Liver (tissue), 7 donors: ENCODE measurements at regions not wholly inside any gene's neighbourhood (a gene's known extent, or its start where the extent isn't known, plus 50 kb on each side); places are given as distances from the start of the nearest gene placed in this dataset.

ENCODE experiments used
- DNase-seq: peaks from one replicate; pipeline ENCODE4 v3.0.0-alpha.2; 2017; ENCODE audit warnings: low spot score
- H3K27ac ChIP-seq, 2 donors: one replicate each; pipeline ENCODE4 v1.7.0; 2013; ENCODE audit warnings: inconsistent platforms in 2 of 2, low read length in 2 of 2, control low read depth in 1 of 2, low read depth in 1 of 2, mild to moderate bottlenecking in 1 of 2
- H3K27me3 ChIP-seq, 4 donors: one replicate each; pipeline versions ENCODE4 v1.6.1 to v1.7.0; 2013; ENCODE audit warnings: low read length in 3 of 4, inconsistent platforms in 1 of 4, mild to moderate bottlenecking in 1 of 4, moderate library complexity in 1 of 4; ENCODE audit not compliant: control insufficient read depth in 4 of 4, insufficient read depth in 4 of 4
- H3K36me3 ChIP-seq, 4 donors: one replicate each; pipeline versions ENCODE4 v1.6.1 to v1.7.0; 2013; ENCODE audit warnings: low read length in 3 of 4, mild to moderate bottlenecking in 3 of 4, low read depth in 1 of 4, moderate library complexity in 1 of 4; ENCODE audit not compliant: control insufficient read depth in 4 of 4, insufficient read depth in 3 of 4
- H3K4me1 ChIP-seq, 4 donors: one replicate each; pipeline versions ENCODE4 v1.6.1 to v1.7.0; 2013; ENCODE audit warnings: low read length in 3 of 4, mild to moderate bottlenecking in 3 of 4, moderate library complexity in 1 of 4; ENCODE audit not compliant: control insufficient read depth in 4 of 4, insufficient read depth in 4 of 4
- H3K4me3 ChIP-seq, 3 donors: one replicate each; pipeline versions ENCODE4 v1.6.1 to v1.7.0; 2013; ENCODE audit warnings: low read length in 3 of 3, control low read depth in 1 of 3, low read depth in 1 of 3, mild to moderate bottlenecking in 1 of 3
- H3K9ac ChIP-seq, 2 donors: one replicate each; pipeline ENCODE4 v1.7.0; 2013; ENCODE audit warnings: low read length in 2 of 2, mild to moderate bottlenecking in 2 of 2, moderate library complexity in 2 of 2, control low read depth in 1 of 2, low read depth in 1 of 2
- H3K9me3 ChIP-seq, 4 donors: one replicate each; pipeline versions ENCODE4 v1.6.1 to v1.7.0; 2013; ENCODE audit warnings: low read length in 3 of 4; ENCODE audit not compliant: control insufficient read depth in 4 of 4
- EGR1 ChIP-seq, 2 donors: IDR thresholded peaks; 2 replicates each; pipeline ENCODE4 v1.6.1; 2016 to 2018; ENCODE audit warnings: antibody characterized with exemption in 2 of 2, low read depth in 2 of 2
- FOXA2 ChIP-seq: IDR thresholded peaks from 2 replicates; pipeline ENCODE4 v1.6.1; 2016; ENCODE audit warnings: antibody characterized with exemption
- GABPA ChIP-seq, 2 donors: IDR thresholded peaks in 1 of 2; conservative IDR thresholded peaks in 1 of 2; 2 replicates each; pipeline ENCODE4 v1.6.1; 2016; ENCODE audit warnings: antibody characterized with exemption in 2 of 2, mild to moderate bottlenecking in 1 of 2, moderate library complexity in 1 of 2
- HNF4A ChIP-seq, 2 donors: conservative IDR thresholded peaks; 2 replicates each; pipeline ENCODE4 v1.6.1; 2016; ENCODE audit warnings: antibody characterized with exemption in 2 of 2, mild to moderate bottlenecking in 2 of 2
- HNF4G ChIP-seq: IDR thresholded peaks from 2 replicates; pipeline ENCODE4 v1.6.1; 2016; ENCODE audit warnings: antibody characterized with exemption
- RAD21 ChIP-seq, 2 donors: IDR thresholded peaks; 2 replicates each; pipeline ENCODE4 v1.6.1; 2016; ENCODE audit warnings: antibody characterized with exemption in 2 of 2, mild to moderate bottlenecking in 2 of 2
- SP1 ChIP-seq: IDR thresholded peaks from 2 replicates; pipeline ENCODE4 v1.6.1; 2018; ENCODE audit warnings: antibody characterized with exemption, mild to moderate bottlenecking
- TAF1 ChIP-seq: conservative IDR thresholded peaks from 2 replicates; pipeline ENCODE4 v1.6.1; 2016; ENCODE audit warnings: antibody characterized with exemption, mild to moderate bottlenecking
- WGBS: extraction: QIAGEN DNeasy Blood & Tissue Kit; methylation state at CpG from one replicate; pipeline ENCODE4 v1.1.7; 2013; 5-methylcytosine and 5-hydroxymethylcytosine counted together
- TF ChIP-seq, protein P1 (sequence below): IDR thresholded peaks from 2 replicates; pipeline ENCODE4 v1.6.1; 2016; ENCODE audit warnings: antibody characterized with exemption, mild to moderate bottlenecking
- TF ChIP-seq, protein P2 (sequence below): IDR thresholded peaks from 2 replicates; pipeline ENCODE4 v1.6.1; 2016; ENCODE audit warnings: antibody characterized with exemption
- TF ChIP-seq, protein P3 (sequence below): IDR thresholded peaks from 2 replicates; pipeline ENCODE4 v1.6.1; 2016; ENCODE audit warnings: antibody characterized with exemption
- donor health status: healthy.
- donor health status: healthy.
- donor health status: healthy.
- donor health status: healthy.

DNA sequence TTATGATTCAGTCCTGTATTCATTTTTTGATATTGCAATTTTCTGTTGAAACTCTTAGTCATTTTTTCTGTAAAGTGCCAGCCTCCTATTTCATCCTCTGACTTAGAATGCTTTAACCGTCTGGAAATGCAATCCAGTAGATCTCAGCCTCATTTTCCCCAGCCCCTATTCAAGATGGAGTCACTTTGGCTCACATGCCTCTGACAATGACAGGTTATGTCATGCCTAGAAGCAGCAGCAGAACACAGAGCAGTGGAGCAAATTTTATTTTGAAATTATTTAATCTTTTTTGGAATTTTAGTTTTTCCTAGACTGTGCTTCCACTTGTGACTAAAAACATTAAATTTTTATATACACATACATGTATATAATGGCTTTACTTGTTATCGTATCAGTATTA lies 1053.2 kb downstream of the TAF11L14 start:
- Histone ChIP-seq H3K27me3 (no peaks in the 10 kb centered on the region), H3K4me3 (no peak overlapping the region), H3K4me1 (no peaks in the 10 kb centered on the region), H3K27ac (no peak overlapping the region), H3K36me3 (no peaks in the 10 kb centered on the region), H3K9me3 (no peaks in the 10 kb centered on the region), H3K9ac (no peak overlapping the region)
- DNase-seq = no peak
- 75% methylated on average over 2 of the region's 2 CpGs for WGBS
- TF ChIP-seq EGR1 (IDR thresholded peaks at IDR 0.05; ENCODE audit: low read depth in 2 of 2) = no peak
- no peak for TF ChIP-seq HNF4G
- no peak for TF ChIP-seq FOXA2

DNA sequence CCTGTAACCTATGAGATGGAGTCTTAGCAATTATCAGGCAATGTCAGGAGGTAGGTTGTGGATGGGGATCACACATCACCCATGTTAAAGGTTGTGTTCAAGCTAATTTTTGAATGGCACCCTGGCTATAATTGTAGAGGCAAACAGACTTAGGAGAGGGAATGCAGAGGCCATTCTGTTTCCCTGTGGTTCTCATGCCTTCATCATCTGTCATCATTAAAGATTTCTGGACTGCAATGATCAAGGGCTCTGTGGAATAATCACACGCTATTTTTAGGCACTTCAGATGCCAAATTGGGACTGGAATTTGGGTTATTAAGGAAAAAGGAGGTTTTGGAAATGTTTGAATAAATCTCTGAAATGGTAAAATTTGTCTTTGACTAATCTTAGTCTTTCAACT lies 1065.4 kb downstream of the TAF11L14 start:
- DNase-seq = no peak
- Histone ChIP-seq H3K9me3 (no peaks in the 10 kb centered on the region), H3K9ac (no peak overlapping the region), H3K27me3 (no peaks in the 10 kb centered on the region), H3K36me3 (no peaks in the 10 kb centered on the region), H3K4me3 (no peak overlapping the region), H3K27ac (no peak overlapping the region), H3K4me1 (peaks cover 0 to 3% (median 2%) of the 10 kb centered on the region in 4 donors)
- WGBS = 68% methylated on average over 1 of the region's 1 CpG
- TF ChIP-seq EGR1 (IDR thresholded peaks at IDR 0.05; ENCODE audit: low read depth in 2 of 2) (no peak), HNF4G (no peak), HNF4A (conservative IDR thresholded peaks at IDR 0.05) (no peak), SP1 (no peak), GABPA (IDR thresholded peaks at IDR 0.05 in 1 of 2, conservative IDR thresholded peaks at IDR 0.05 in 1 of 2) (no peak), TAF1 (no peak), FOXA2 (no peak), RAD21 (IDR thresholded peaks at IDR 0.05) (no peak)
- TF ChIP-seq, protein P1, sequence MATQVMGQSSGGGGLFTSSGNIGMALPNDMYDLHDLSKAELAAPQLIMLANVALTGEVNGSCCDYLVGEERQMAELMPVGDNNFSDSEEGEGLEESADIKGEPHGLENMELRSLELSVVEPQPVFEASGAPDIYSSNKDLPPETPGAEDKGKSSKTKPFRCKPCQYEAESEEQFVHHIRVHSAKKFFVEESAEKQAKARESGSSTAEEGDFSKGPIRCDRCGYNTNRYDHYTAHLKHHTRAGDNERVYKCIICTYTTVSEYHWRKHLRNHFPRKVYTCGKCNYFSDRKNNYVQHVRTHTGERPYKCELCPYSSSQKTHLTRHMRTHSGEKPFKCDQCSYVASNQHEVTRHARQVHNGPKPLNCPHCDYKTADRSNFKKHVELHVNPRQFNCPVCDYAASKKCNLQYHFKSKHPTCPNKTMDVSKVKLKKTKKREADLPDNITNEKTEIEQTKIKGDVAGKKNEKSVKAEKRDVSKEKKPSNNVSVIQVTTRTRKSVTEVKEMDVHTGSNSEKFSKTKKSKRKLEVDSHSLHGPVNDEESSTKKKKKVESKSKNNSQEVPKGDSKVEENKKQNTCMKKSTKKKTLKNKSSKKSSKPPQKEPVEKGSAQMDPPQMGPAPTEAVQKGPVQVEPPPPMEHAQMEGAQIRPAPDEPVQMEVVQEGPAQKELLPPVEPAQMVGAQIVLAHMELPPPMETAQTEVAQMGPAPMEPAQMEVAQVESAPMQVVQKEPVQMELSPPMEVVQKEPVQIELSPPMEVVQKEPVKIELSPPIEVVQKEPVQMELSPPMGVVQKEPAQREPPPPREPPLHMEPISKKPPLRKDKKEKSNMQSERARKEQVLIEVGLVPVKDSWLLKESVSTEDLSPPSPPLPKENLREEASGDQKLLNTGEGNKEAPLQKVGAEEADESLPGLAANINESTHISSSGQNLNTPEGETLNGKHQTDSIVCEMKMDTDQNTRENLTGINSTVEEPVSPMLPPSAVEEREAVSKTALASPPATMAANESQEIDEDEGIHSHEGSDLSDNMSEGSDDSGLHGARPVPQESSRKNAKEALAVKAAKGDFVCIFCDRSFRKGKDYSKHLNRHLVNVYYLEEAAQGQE = no peak
- TF ChIP-seq, protein P2, sequence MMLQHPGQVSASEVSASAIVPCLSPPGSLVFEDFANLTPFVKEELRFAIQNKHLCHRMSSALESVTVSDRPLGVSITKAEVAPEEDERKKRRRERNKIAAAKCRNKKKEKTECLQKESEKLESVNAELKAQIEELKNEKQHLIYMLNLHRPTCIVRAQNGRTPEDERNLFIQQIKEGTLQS = no peak
- TF ChIP-seq, protein P3, sequence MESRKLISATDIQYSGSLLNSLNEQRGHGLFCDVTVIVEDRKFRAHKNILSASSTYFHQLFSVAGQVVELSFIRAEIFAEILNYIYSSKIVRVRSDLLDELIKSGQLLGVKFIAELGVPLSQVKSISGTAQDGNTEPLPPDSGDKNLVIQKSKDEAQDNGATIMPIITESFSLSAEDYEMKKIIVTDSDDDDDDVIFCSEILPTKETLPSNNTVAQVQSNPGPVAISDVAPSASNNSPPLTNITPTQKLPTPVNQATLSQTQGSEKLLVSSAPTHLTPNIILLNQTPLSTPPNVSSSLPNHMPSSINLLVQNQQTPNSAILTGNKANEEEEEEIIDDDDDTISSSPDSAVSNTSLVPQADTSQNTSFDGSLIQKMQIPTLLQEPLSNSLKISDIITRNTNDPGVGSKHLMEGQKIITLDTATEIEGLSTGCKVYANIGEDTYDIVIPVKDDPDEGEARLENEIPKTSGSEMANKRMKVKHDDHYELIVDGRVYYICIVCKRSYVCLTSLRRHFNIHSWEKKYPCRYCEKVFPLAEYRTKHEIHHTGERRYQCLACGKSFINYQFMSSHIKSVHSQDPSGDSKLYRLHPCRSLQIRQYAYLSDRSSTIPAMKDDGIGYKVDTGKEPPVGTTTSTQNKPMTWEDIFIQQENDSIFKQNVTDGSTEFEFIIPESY = no peak

DNA sequence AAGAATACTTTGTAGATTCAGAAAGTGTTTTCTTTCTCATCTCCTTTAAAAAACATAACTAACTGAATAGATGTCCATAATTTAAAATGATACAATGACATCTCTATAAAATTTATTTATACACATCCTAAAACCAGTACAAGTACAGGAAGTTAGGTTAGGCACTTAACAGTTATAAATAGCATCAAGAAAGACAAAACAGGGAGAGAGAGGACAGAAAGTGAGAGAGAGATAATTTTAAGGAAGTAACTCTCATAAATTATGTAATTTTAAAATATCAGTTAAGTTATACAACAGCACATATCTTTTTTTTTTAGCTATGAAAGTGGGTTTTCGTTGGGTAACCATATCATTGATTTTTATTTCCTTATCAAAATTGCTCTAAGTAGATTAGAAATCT lies 1068.6 kb downstream of the TAF11L14 start:
- no peak for DNase-seq
- Histone ChIP-seq H3K27ac (no peak overlapping the region), H3K27me3 (no peaks in the 10 kb centered on the region), H3K4me1 (peaks cover 0 to 3% (median 2%) of the 10 kb centered on the region in 4 donors), H3K9ac (no peak overlapping the region), H3K36me3 (no peaks in the 10 kb centered on the region), H3K4me3 (no peak overlapping the region), H3K9me3 (no peaks in the 10 kb centered on the region)
- no peak for TF ChIP-seq HNF4G
- TF ChIP-seq SP1 = no peak
- 35% methylated on average over 1 of the region's 1 CpG for WGBS
